GM12878 (cell line): ENCODE measurements at regions not wholly inside any gene's neighbourhood (a gene's known extent, or its start where the extent isn't known, plus 50 kb on each side); places are given as distances from the start of the nearest gene placed in this dataset.

Source experiments
- ATAC-seq: fragments of 200-7000 bp; cut with Tn5 transposase; 3 replicates; pipeline ENCODE4 v1.9.1; 2020; ENCODE audit warnings: mild to moderate bottlenecking, moderate library complexity
- BruUV-seq: library from RNA; stranded (reverse); fragments of 400-500 nt; replicated peaks from 2 replicates; lab custom pipeline; 2021; lab: Mats Ljungman, UMichigan
- CTCF ChIA-PET: fragments of 300-600 bp; sonication (Branson Sonifier 250); formaldehyde crosslinking; extraction: SDS; loops from one replicate; lab custom pipeline; 2021; ENCODE audit warnings: inconsistent platforms; lab: Yijun Ruan, JAX
- POLR2A ChIA-PET: fragments of 350-600 bp; formaldehyde crosslinking; extraction: SDS; loops from one replicate; lab custom pipeline; 2021; ENCODE audit warnings: inconsistent platforms; lab: Charles Lee
- RAD21 ChIA-PET: fragments of 300-600 bp; sonication (Branson Sonifier 250); formaldehyde crosslinking; loops from one replicate; lab custom pipeline; 2023; ENCODE audit warnings: antibody characterized with exemption; ENCODE audit not compliant: unreplicated experiment; lab: Charles Lee
- SMC1A ChIA-PET: fragments of 300-600 bp; sonication (Branson Sonifier 250); formaldehyde crosslinking; loops from one replicate; lab custom pipeline; 2023; ENCODE audit not compliant: unreplicated experiment, uncharacterized antibody; lab: Charles Lee
- DNase-seq: peaks from one replicate; pipeline ENCODE4 v3.0.0-alpha.2; 2011; ENCODE audit warnings: low read depth, low spot score
- FAIRE-seq: peaks from 3 replicates; lab custom pipeline; 2011; peaks lifted over from hg19 to GRCh38; lab: Jason Lieb, UNC
- H2AFZ ChIP-seq: 2 replicates; pipeline ENCODE4 v1.6.0; 2011; ENCODE audit warnings: low read depth, low read length, control low read depth; ENCODE audit not compliant: control insufficient read depth
- H3K27ac ChIP-seq: 2 replicates; pipeline ENCODE4 v1.5.1; 2011; ENCODE audit warnings: control low read depth; ENCODE audit not compliant: control insufficient read depth, insufficient read depth
- H3K27me3 ChIP-seq, 2 experiments: replicated peaks in 1 of 2; 2 replicates each; pipeline versions ENCODE4 v1.6.0 to v1.6.1; 2011; ENCODE audit warnings: low read length in 1 of 2; ENCODE audit not compliant: control insufficient read depth in 2 of 2, insufficient read depth in 2 of 2
- H3K36me3 ChIP-seq, 2 experiments: 2 replicates each; pipeline ENCODE4 v1.5.1; 2011; ENCODE audit warnings: low read length in 1 of 2; ENCODE audit not compliant: control insufficient read depth in 2 of 2, insufficient read depth in 2 of 2
- H3K4me1 ChIP-seq: 2 replicates; pipeline ENCODE4 v1.6.1; 2011; ENCODE audit warnings: mild to moderate bottlenecking, low read length, moderate library complexity, mixed read lengths; ENCODE audit not compliant: control insufficient read depth, insufficient read depth
- H3K4me2 ChIP-seq: 2 replicates; pipeline ENCODE4 v1.6.0; 2011; ENCODE audit warnings: control low read depth; ENCODE audit not compliant: control insufficient read depth, insufficient read depth
- H3K4me3 ChIP-seq: fragments of 200-600 bp; sonication (generic); 2 replicates; pipeline ENCODE4 v1.5.1; 2016
- H3K79me2 ChIP-seq: 2 replicates; pipeline ENCODE4 v1.6.0; 2011; ENCODE audit warnings: low read length; ENCODE audit not compliant: control insufficient read depth, insufficient read depth
- H3K9ac ChIP-seq: 2 replicates; pipeline ENCODE4 v1.8.0; 2011; ENCODE audit warnings: low read length, control low read depth, mixed read lengths; ENCODE audit not compliant: control insufficient read depth, insufficient read depth
- H3K9me3 ChIP-seq: replicated peaks from 3 replicates; pipeline ENCODE4 v1.5.1; 2011; ENCODE audit warnings: mild to moderate bottlenecking, low read length; ENCODE audit not compliant: control insufficient read depth, insufficient read depth
- H4K20me1 ChIP-seq: 2 replicates; pipeline ENCODE4 v1.6.0; 2011; ENCODE audit not compliant: control insufficient read depth, insufficient read depth
- EED ChIP-seq: sonication (generic); IDR thresholded peaks from 2 replicates; pipeline ENCODE4 v1.6.1; 2016; ENCODE audit warnings: antibody characterized with exemption, low read depth
- EGR1 ChIP-seq, 2 experiments: IDR thresholded peaks; 1 replicate in 1 of 2; 2 replicates in 1 of 2; pipeline ENCODE4 v1.6.1; 2011 to 2012; ENCODE audit warnings: low read depth in 2 of 2, low read length in 2 of 2, borderline replicate concordance in 1 of 2, mild to moderate bottlenecking in 1 of 2, moderate library complexity in 1 of 2
- NRF1 ChIP-seq: conservative IDR thresholded peaks from 2 replicates; pipeline ENCODE4 v1.6.1; 2011; ENCODE audit warnings: mild to moderate bottlenecking, low read depth, low read length, improper control_type of control experiment
- POLR2AphosphoS2 ChIP-seq: IDR thresholded peaks from 2 replicates; pipeline ENCODE4 v1.6.1; 2011; ENCODE audit warnings: low read depth, mild to moderate bottlenecking, low read length, improper control_type of control experiment, moderate library complexity
- ZNF207 ChIP-seq: fragments of 450-650 bp; IDR thresholded peaks from 2 replicates; pipeline ENCODE4 v1.6.1; 2014; ENCODE audit warnings: antibody characterized with exemption, mild to moderate bottlenecking, borderline replicate concordance
- WGBS: methylation state at CpG from one replicate; pipeline ENCODE4 v1.1.6; 2016; ENCODE audit warnings: low lambda C conversion rate; ENCODE audit not compliant: insufficient replicate concordance, insufficient coverage; ENCODE audit errors: missing lambda C conversion rate; 5-methylcytosine and 5-hydroxymethylcytosine counted together
- in situ Hi-C: fragments of 300-500 bp; cut with MboI; formaldehyde crosslinking; loops from 9 replicates; pipeline ENCODE4 v1.14.3; 2018; ENCODE audit warnings: mixed read lengths
- intact Hi-C: fragments of 100-400 bp; cut with micrococcal nuclease; formaldehyde crosslinking; loops from one replicate; pipeline ENCODE4 v1.14.2; 2022; ENCODE audit not compliant: unreplicated experiment
- TF ChIP-seq, protein P1 (sequence below): fragments of 450-650 bp; IDR thresholded peaks from 2 replicates; pipeline ENCODE4 v1.6.1; 2016; ENCODE audit warnings: mild to moderate bottlenecking
- TF ChIP-seq, protein P2 (sequence below): fragments of 450-650 bp; IDR thresholded peaks from 2 replicates; pipeline ENCODE4 v1.6.1; 2017; ENCODE audit warnings: borderline replicate concordance
- TF ChIP-seq, protein P3 (sequence below): IDR thresholded peaks from 2 replicates; pipeline ENCODE4 v1.6.1; 2011; ENCODE audit warnings: borderline replicate concordance, low read depth, mild to moderate bottlenecking, moderate library complexity, low read length; ENCODE audit not compliant: insufficient read depth, poor library complexity, severe bottlenecking
- TF ChIP-seq, protein P4 (sequence below): fragments of 450-650 bp; IDR thresholded peaks from 2 replicates; pipeline ENCODE4 v1.6.1; 2018; ENCODE audit warnings: mild to moderate bottlenecking, low read depth, moderate library complexity; ENCODE audit not compliant: partially characterized antibody

DNA sequence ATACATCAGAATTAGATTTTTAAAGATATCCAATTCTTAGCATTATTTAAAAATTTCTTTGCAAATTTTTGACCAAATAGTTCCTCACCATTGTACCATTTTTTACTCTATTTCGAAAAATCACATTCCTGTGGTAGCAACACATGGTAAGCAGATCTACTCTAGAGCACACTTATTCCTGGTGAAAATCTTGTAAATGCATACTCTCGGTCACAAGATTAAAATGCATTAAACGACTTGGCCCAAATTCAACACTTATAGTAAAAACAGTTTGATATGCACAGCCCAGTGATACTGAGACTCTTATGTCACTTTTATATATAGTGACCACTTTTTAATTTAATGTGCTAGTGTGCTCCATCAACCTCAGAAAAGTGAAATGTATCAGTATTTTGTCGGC is 208.8 kb upstream of the TARS1 start:
- Histone ChIP-seq H3K9me3 (no peaks in the 10 kb centered on the region), H3K4me2 (no peak overlapping the region), H3K4me3 (no peak overlapping the region), H3K27me3 (no peaks in the 10 kb centered on the region), H2AFZ (no peak overlapping the region), H3K4me1 (peaks cover 8% of the 10 kb centered on the region), H3K9ac (no peak overlapping the region), H3K79me2 (no peaks in the 10 kb centered on the region), H4K20me1 (no peaks in the 10 kb centered on the region), H3K36me3 (no peaks in the 10 kb centered on the region), H3K27ac (no peak overlapping the region)
- RAD21 ChIA-PET = no interaction called here
- CTCF ChIA-PET = no interaction called here
- intact Hi-C loops = no loop called here
- no peak for ATAC-seq
- no peak for DNase-seq
- POLR2A ChIA-PET = no interaction called here
- TF ChIP-seq, protein P1, sequence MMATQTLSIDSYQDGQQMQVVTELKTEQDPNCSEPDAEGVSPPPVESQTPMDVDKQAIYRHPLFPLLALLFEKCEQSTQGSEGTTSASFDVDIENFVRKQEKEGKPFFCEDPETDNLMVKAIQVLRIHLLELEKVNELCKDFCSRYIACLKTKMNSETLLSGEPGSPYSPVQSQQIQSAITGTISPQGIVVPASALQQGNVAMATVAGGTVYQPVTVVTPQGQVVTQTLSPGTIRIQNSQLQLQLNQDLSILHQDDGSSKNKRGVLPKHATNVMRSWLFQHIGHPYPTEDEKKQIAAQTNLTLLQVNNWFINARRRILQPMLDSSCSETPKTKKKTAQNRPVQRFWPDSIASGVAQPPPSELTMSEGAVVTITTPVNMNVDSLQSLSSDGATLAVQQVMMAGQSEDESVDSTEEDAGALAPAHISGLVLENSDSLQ = no peak
- no TSS peak for BruUV-seq
- SMC1A ChIA-PET = no interaction called here
- WGBS = 33% methylated on average over 4 of the region's 4 CpGs
- in situ Hi-C loops = no loop called here
- no peak for FAIRE-seq

DNA sequence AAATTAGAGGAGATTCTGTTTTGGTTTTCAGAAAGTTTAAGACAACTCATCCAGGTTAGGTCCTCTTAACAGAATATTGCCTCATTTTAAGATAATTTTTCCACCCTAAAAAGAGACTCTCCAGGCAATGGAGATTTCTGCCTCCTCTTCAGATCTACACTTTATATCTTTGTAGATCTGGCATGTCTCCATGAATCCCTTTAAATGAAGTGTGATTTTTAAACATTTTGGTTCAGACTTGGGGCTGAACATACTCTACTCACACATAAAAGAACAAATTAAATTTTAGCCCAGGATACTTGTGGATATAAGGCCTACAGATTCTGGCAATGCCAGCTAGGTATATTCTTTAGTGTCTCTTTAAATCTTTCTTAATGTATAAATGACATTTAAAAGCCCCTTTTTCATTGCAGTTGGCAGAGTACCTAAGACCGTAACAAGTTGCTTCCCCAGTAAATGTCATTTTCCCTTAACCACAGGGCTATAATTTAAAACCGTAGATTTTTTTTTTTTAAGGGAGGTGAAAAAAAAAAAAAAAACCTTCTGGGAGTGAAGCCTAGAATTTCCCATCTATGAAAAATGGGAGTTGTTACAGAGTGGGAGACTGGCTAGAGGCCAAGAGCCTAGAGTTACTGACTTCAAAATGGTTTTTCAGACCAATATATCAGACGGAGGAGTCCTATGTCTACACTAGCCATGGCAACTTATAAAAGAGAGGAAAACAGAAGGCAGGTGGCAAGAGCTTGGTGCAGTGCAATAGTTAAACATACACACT is 207.8 kb upstream of the TARS1 start:
- peaks cover 11% of the 10 kb centered on the region for H3K4me1 ChIP-seq
- H3K79me2 ChIP-seq = no peaks in the 10 kb centered on the region
- in situ Hi-C loops = no loop called here
- no peaks in the 10 kb centered on the region for H3K27me3 ChIP-seq
- ATAC-seq (no peak), DNase-seq (no peak), FAIRE-seq (no peak)
- H3K27ac ChIP-seq = no peak overlapping the region
- ChIA-PET SMC1A (no interaction called here), CTCF (no interaction called here), RAD21 (no interaction called here), POLR2A (no interaction called here)
- no peak overlapping the region for H3K4me2 ChIP-seq
- no peak overlapping the region for H3K4me3 ChIP-seq
- H4K20me1 ChIP-seq = no peaks in the 10 kb centered on the region
- no peaks in the 10 kb centered on the region; the same call in 2 of the 3 replicates for H3K9me3 ChIP-seq
- no TSS peak for BruUV-seq
- H3K36me3 ChIP-seq = no peaks in the 10 kb centered on the region
- H2AFZ ChIP-seq = no peak overlapping the region
- intact Hi-C loops = no loop called here
- 69% methylated on average over 3 of the region's 3 CpGs for WGBS
- no peak overlapping the region for H3K9ac ChIP-seq
- TF ChIP-seq, protein P2, sequence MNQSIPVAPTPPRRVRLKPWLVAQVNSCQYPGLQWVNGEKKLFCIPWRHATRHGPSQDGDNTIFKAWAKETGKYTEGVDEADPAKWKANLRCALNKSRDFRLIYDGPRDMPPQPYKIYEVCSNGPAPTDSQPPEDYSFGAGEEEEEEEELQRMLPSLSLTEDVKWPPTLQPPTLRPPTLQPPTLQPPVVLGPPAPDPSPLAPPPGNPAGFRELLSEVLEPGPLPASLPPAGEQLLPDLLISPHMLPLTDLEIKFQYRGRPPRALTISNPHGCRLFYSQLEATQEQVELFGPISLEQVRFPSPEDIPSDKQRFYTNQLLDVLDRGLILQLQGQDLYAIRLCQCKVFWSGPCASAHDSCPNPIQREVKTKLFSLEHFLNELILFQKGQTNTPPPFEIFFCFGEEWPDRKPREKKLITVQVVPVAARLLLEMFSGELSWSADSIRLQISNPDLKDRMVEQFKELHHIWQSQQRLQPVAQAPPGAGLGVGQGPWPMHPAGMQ = no peak
- no peak for TF ChIP-seq ZNF207
- TF ChIP-seq POLR2AphosphoS2 = no peak
- no peak for TF ChIP-seq EED
- TF ChIP-seq EGR1 (IDR thresholded peaks at IDR 0.05; ENCODE audit: borderline replicate concordance in 1 of 2, low read depth in 2 of 2, low read length in 2 of 2) = no peak
- TF ChIP-seq, protein P3, sequence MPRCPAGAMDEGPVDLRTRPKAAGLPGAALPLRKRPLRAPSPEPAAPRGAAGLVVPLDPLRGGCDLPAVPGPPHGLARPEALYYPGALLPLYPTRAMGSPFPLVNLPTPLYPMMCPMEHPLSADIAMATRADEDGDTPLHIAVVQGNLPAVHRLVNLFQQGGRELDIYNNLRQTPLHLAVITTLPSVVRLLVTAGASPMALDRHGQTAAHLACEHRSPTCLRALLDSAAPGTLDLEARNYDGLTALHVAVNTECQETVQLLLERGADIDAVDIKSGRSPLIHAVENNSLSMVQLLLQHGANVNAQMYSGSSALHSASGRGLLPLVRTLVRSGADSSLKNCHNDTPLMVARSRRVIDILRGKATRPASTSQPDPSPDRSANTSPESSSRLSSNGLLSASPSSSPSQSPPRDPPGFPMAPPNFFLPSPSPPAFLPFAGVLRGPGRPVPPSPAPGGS = no peak
- no peak for TF ChIP-seq NRF1
- TF ChIP-seq, protein P4, sequence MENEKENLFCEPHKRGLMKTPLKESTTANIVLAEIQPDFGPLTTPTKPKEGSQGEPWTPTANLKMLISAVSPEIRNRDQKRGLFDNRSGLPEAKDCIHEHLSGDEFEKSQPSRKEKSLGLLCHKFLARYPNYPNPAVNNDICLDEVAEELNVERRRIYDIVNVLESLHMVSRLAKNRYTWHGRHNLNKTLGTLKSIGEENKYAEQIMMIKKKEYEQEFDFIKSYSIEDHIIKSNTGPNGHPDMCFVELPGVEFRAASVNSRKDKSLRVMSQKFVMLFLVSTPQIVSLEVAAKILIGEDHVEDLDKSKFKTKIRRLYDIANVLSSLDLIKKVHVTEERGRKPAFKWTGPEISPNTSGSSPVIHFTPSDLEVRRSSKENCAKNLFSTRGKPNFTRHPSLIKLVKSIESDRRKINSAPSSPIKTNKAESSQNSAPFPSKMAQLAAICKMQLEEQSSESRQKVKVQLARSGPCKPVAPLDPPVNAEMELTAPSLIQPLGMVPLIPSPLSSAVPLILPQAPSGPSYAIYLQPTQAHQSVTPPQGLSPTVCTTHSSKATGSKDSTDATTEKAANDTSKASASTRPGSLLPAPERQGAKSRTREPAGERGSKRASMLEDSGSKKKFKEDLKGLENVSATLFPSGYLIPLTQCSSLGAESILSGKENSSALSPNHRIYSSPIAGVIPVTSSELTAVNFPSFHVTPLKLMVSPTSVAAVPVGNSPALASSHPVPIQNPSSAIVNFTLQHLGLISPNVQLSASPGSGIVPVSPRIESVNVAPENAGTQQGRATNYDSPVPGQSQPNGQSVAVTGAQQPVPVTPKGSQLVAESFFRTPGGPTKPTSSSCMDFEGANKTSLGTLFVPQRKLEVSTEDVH = no peak
